ENCODE measurements at regions not wholly inside any gene's neighbourhood (a gene's known extent, or its start where the extent isn't known, plus 50 kb on each side); places are given as distances from the start of the nearest gene placed in this dataset.

GRCh38 chr10:2882628-2883027, 184.7 kb upstream of the PFKP start:
- TF ChIP-seq CTCF (IDR thresholded peaks at IDR 0.05) (no peak), POLR2A (IDR thresholded peaks at IDR 0.05) (no peak), EP300 (IDR thresholded peaks at IDR 0.05) (no peak), POLR2AphosphoS5 (IDR thresholded peaks at IDR 0.05) (no peak)
